Colonic mucosa (tissue), 4 donors: ENCODE measurements at regions not wholly inside any gene's neighbourhood (a gene's known extent, or its start where the extent isn't known, plus 50 kb on each side); places are given as distances from the start of the nearest gene placed in this dataset.

ENCODE experiments used
- DNase-seq: peaks from one replicate; pipeline ENCODE4 v3.0.0-alpha.2; 2020
- H3K27ac ChIP-seq: fragments of 200-600 bp; one replicate; pipeline ENCODE4 v1.8.0; 2021
- H3K27me3 ChIP-seq: fragments of 200-600 bp; one replicate; pipeline ENCODE4 v1.8.0; 2021
- H3K36me3 ChIP-seq: fragments of 200-600 bp; one replicate; pipeline ENCODE4 v1.8.0; 2021
- H3K4me1 ChIP-seq: fragments of 200-600 bp; one replicate; pipeline ENCODE4 v1.8.0; 2021; ENCODE audit warnings: mild to moderate bottlenecking
- H3K4me3 ChIP-seq: fragments of 200-600 bp; one replicate; pipeline ENCODE4 v1.8.0; 2021
- H3K9ac ChIP-seq, 2 donors: one replicate each; pipeline ENCODE4 v1.7.0; 2013; ENCODE audit warnings: control low read depth in 2 of 2, low read depth in 2 of 2, low read length in 2 of 2
- H3K9me3 ChIP-seq: fragments of 200-600 bp; one replicate; pipeline ENCODE4 v1.8.0; 2021
- CTCF ChIP-seq: fragments of 200-600 bp; IDR thresholded peaks from one replicate; pipeline ENCODE4 v1.8.0; 2022; ENCODE audit warnings: antibody characterized with exemption, mild to moderate bottlenecking
- intact Hi-C: fragments of 100-400 bp; cut with DNase I; formaldehyde crosslinking; loops from one replicate; pipeline ENCODE4 v1.14.1; 2022
- donor health status: healthy.
- donor health status: DM: no; HTN: no; CAD: no.
- donor health status: DM: no; HTN: no; CAD: no.

- Histone ChIP-seq H3K9me3 (no peaks in the 10 kb centered on the region), H3K4me1 (no peaks in the 10 kb centered on the region), H3K36me3 (no peaks in the 10 kb centered on the region), H3K27me3 (no peaks in the 10 kb centered on the region), H3K4me3 (no peak overlapping the region), H3K9ac (no peak overlapping the region), H3K27ac (no peak overlapping the region)
- no peak for DNase-seq
- no peak for TF ChIP-seq CTCF
- intact Hi-C loops = no loop called here
Observed at GRCh38 chr11:70506658-70506970, 108.3 kb downstream of the CTTN start.

GRCh38 chr11:70506986-70507385, 108.7 kb downstream of the CTTN start:
- Histone ChIP-seq H3K4me3 (no peak overlapping the region), H3K4me1 (no peaks in the 10 kb centered on the region), H3K36me3 (no peaks in the 10 kb centered on the region), H3K9me3 (no peaks in the 10 kb centered on the region), H3K27ac (no peak overlapping the region), H3K9ac (no peak overlapping the region), H3K27me3 (no peaks in the 10 kb centered on the region)
- intact Hi-C loops = no loop called here
- no peak for DNase-seq
- TF ChIP-seq CTCF = no peak

- no peaks in the 10 kb centered on the region for H3K27me3 ChIP-seq
- H3K9ac ChIP-seq = no peak overlapping the region
- H3K36me3 ChIP-seq = no peaks in the 10 kb centered on the region
- no peak overlapping the region for H3K27ac ChIP-seq
- no peak for DNase-seq
- intact Hi-C loops = no loop called here
- H3K4me1 ChIP-seq = no peaks in the 10 kb centered on the region
- H3K4me3 ChIP-seq = no peak overlapping the region
- no peak for TF ChIP-seq CTCF
- H3K9me3 ChIP-seq = no peaks in the 10 kb centered on the region
Observed at GRCh38 chr11:70507466-70508230, 109.3 kb downstream of the CTTN start.

- no peak for DNase-seq
- no peaks in the 10 kb centered on the region for H3K36me3 ChIP-seq
- H3K4me3 ChIP-seq = no peak overlapping the region
- H3K9me3 ChIP-seq = no peaks in the 10 kb centered on the region
- H3K9ac ChIP-seq = no peak overlapping the region
- no peak for TF ChIP-seq CTCF
- H3K27me3 ChIP-seq = no peaks in the 10 kb centered on the region
- intact Hi-C loops = no loop called here
- no peaks in the 10 kb centered on the region for H3K4me1 ChIP-seq
- H3K27ac ChIP-seq = no peak overlapping the region
Observed at GRCh38 chr11:70508231-70508480, 109.8 kb downstream of the CTTN start.

- Histone ChIP-seq H3K4me1 (no peaks in the 10 kb centered on the region), H3K27ac (no peak overlapping the region), H3K9ac (no peak overlapping the region), H3K27me3 (no peaks in the 10 kb centered on the region), H3K9me3 (no peaks in the 10 kb centered on the region), H3K4me3 (no peak overlapping the region), H3K36me3 (no peaks in the 10 kb centered on the region)
- intact Hi-C loops = no loop called here
- DNase-seq = no peak
- TF ChIP-seq CTCF = no peak
Observed at GRCh38 chr11:70509476-70509875, 111.1 kb downstream of the CTTN start.

- Histone ChIP-seq H3K4me3 (no peak overlapping the region), H3K27ac (no peak overlapping the region), H3K4me1 (no peaks in the 10 kb centered on the region), H3K36me3 (no peaks in the 10 kb centered on the region), H3K27me3 (no peaks in the 10 kb centered on the region), H3K9ac (no peak overlapping the region), H3K9me3 (no peaks in the 10 kb centered on the region)
- TF ChIP-seq CTCF = no peak
- intact Hi-C loops = no loop called here
- DNase-seq = no peak
Observed at GRCh38 chr11:70510106-70510505, 111.8 kb downstream of the CTTN start.
